HG02759 (cell line): ENCODE measurements at regions not wholly inside any gene's neighbourhood (a gene's known extent, or its start where the extent isn't known, plus 50 kb on each side); places are given as distances from the start of the nearest gene placed in this dataset.

ENCODE experiments used
- ATAC-seq: cut with Tn5 transposase; IDR thresholded peaks from one replicate; pipeline ENCODE4 v1.9.1; 2021; ENCODE audit warnings: mild to moderate bottlenecking, moderate library complexity; ENCODE audit not compliant: unreplicated experiment

GRCh38 chr9:16329671-16330113, 540.8 kb downstream of the BNC2 start:
- ATAC-seq = no peak

- no peak for ATAC-seq
Measured at GRCh38 chr9:16331031-16331430, 539.4 kb downstream of the BNC2 start.

GRCh38 chr9:16331527-16331926, 538.9 kb downstream of the BNC2 start:
- no peak for ATAC-seq

- no peak for ATAC-seq
Measured at GRCh38 chr9:16333691-16334090, 536.8 kb downstream of the BNC2 start.

GRCh38 chr9:16335788-16336580, 534.5 kb downstream of the BNC2 start:
- ATAC-seq = no peak

- ATAC-seq = no peak
Measured at GRCh38 chr9:16336833-16337232, 533.6 kb downstream of the BNC2 start.

- no peak for ATAC-seq
Measured at GRCh38 chr9:16337322-16338029, 533.0 kb downstream of the BNC2 start.

GRCh38 chr9:16341177-16341576, 529.3 kb downstream of the BNC2 start:
- no peak for ATAC-seq

GRCh38 chr9:16342246-16343020, 528.0 kb downstream of the BNC2 start:
- ATAC-seq = no peak

- ATAC-seq = no peak
Measured at GRCh38 chr9:16343249-16344237, 526.9 kb downstream of the BNC2 start.

- ATAC-seq = no peak
Measured at GRCh38 chr9:16344343-16344742, 526.1 kb downstream of the BNC2 start.

GRCh38 chr9:16345902-16346301, 524.6 kb downstream of the BNC2 start:
- ATAC-seq = no peak

GRCh38 chr9:16347886-16348285, 522.6 kb downstream of the BNC2 start:
- ATAC-seq = no peak

- no peak for ATAC-seq
Measured at GRCh38 chr9:16348531-16348930, 521.9 kb downstream of the BNC2 start.

GRCh38 chr9:16352251-16352650, 518.2 kb downstream of the BNC2 start:
- ATAC-seq = no peak

GRCh38 chr9:16352791-16353401, 517.6 kb downstream of the BNC2 start:
- ATAC-seq = no peak

GRCh38 chr9:16356196-16356765, 514.2 kb downstream of the BNC2 start:
- ATAC-seq = no peak

- no peak for ATAC-seq
Measured at GRCh38 chr9:16357828-16358227, 512.6 kb downstream of the BNC2 start.

GRCh38 chr9:16358751-16359150, 511.7 kb downstream of the BNC2 start:
- ATAC-seq = no peak
